Coronary artery (tissue), 2 donors: ENCODE measurements at regions not wholly inside any gene's neighbourhood (a gene's known extent, or its start where the extent isn't known, plus 50 kb on each side); places are given as distances from the start of the nearest gene placed in this dataset.

ENCODE experiments used
- DNase-seq: peaks from one replicate; pipeline ENCODE4 v3.0.0-alpha.2; 2017; ENCODE audit warnings: low spot score
- H3K27ac ChIP-seq, 2 donors: fragments of 200-600 bp; sonication (generic); one replicate each; pipeline ENCODE4 v1.5.1; 2016 to 2019
- H3K4me3 ChIP-seq: fragments of 200-600 bp; sonication (generic); 2 replicates; pipeline ENCODE4 v1.5.1; 2016; ENCODE audit warnings: mild to moderate bottlenecking, moderate library complexity
- TF ChIP-seq, protein P1 (sequence below): fragments of 200-600 bp; sonication (generic); IDR thresholded peaks from one replicate; pipeline ENCODE4 v1.5.1; 2019; ENCODE audit warnings: antibody characterized with exemption

DNA sequence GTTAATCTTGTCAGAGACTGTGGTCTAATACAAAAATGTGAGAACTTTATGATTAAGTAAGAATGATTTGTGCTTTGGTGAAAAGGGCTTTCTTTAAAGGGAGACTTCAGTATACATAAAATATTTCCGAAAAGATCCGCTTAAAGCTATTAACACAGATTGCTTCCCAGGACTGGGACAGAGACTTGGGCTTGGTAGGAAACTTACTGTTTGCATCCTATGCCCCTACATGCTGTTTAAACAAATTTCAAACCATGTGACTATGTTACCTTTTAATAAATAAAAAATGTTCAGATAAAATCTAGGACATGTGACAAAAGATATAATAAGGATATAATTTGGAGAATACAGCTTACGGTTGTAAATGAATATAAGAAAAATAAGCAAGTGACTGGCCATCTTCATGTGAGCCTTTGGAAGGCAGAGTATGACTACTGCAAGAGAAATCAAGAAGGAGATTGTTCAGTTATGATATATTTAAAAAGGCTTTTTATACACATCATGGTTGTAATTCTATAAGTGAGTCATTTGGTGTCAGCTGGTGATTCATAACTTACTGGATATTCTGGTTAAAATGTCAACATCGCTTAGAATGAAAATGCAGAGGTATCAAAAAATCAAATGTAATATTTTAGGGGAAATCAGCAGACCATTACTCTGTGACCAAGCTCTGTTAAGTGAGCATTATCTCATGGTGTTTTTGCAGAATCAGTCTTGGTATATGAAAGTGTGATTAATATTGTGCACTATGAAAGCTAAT, 234.7 kb upstream of the E2F7 start:
- DNase-seq: no peak
- TF ChIP-seq, protein P1, sequence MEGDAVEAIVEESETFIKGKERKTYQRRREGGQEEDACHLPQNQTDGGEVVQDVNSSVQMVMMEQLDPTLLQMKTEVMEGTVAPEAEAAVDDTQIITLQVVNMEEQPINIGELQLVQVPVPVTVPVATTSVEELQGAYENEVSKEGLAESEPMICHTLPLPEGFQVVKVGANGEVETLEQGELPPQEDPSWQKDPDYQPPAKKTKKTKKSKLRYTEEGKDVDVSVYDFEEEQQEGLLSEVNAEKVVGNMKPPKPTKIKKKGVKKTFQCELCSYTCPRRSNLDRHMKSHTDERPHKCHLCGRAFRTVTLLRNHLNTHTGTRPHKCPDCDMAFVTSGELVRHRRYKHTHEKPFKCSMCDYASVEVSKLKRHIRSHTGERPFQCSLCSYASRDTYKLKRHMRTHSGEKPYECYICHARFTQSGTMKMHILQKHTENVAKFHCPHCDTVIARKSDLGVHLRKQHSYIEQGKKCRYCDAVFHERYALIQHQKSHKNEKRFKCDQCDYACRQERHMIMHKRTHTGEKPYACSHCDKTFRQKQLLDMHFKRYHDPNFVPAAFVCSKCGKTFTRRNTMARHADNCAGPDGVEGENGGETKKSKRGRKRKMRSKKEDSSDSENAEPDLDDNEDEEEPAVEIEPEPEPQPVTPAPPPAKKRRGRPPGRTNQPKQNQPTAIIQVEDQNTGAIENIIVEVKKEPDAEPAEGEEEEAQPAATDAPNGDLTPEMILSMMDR: no peak
- no peak overlapping the region for H3K27ac ChIP-seq

DNA sequence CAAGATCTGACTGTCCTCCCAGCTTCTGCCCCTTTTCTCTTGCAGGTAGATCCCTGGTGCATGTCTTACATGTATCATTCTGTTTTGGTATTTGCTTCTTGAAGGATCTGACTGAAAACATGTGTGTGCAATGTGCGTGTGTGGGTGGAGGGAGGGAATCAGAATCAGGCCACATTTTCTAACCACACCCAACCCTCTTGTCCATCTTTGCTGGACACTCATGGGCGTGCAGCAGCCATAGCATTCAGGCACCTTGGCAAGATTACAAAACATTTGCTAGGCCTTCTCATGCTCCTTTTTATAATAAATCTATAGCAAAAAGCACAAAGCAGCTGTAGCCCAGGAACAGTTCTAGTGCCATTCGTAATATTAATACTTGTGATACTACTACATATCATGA, 233.6 kb upstream of the E2F7 start:
- TF ChIP-seq, protein P1: no peak
- no peak overlapping the region for H3K27ac ChIP-seq
- DNase-seq: no peak
- H3K4me3 ChIP-seq: no peak overlapping the region

More for the DNA sequence above, 234.7 kb upstream of the E2F7 start:
- H3K4me3 ChIP-seq: no peak overlapping the region

DNA sequence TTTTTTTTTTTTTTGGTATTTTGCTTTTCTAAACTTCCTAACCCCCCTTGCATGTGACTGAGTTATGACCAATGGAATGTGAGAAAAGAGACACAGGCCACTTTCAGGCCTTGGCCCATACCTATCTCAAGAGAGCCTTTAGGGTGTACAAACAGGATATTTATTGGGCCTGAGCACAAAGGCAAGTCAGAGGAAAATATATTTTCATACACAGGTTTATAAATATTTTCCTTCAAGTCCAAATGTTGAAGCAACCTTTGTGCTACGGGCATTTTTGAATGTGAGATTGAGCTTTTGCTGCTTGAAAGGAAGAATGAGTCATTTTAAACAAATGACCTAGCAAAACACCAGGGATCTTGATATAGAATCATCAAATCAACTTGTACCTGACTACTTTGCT, 228.6 kb upstream of the E2F7 start:
- no peak for DNase-seq
- Histone ChIP-seq H3K27ac (no peak overlapping the region), H3K4me3 (no peak overlapping the region)
- TF ChIP-seq, protein P1: no peak

DNA sequence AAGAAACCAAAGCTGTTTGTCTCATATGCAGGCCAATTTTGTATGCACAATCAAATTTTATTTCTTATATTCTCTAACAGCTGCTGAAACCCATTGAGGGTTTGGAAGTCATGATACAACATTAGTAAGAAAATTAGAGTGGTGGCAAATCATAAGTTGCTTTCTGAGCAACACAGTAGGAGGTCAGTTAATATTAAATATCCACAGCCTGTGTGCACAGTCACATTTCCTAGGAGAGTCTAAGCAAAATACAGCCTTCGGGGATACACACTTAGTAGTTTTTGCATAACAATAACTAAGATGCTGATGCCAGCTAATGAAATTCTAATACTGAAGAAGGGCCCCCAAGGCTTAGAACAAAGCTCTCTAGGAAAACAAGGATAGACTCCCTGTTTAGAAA, 209.6 kb upstream of the E2F7 start:
- H3K4me3 ChIP-seq: no peak overlapping the region
- TF ChIP-seq, protein P1: no peak
- no peak for DNase-seq
- no peak overlapping the region for H3K27ac ChIP-seq

DNA sequence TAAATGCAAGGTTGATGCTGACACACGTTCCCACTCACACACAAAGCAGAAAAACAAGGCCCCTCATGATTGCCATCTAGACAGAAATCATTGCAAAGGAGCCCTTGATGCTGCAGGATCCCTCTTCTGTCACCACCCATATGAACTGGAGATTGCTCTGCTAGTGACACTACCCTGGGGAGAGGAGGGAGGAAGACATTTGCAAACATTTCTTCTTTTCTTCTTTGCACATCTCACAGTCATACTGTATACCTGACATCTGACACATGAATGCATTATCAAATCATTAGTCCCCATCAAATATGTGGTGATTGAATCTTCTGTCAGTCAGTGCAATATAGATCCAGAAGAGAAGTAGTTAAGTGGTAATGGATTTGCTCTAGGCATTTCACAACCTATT, 208.5 kb upstream of the E2F7 start:
- TF ChIP-seq, protein P1: no peak
- no peak overlapping the region for H3K27ac ChIP-seq
- no peak overlapping the region for H3K4me3 ChIP-seq
- DNase-seq: no peak

DNA sequence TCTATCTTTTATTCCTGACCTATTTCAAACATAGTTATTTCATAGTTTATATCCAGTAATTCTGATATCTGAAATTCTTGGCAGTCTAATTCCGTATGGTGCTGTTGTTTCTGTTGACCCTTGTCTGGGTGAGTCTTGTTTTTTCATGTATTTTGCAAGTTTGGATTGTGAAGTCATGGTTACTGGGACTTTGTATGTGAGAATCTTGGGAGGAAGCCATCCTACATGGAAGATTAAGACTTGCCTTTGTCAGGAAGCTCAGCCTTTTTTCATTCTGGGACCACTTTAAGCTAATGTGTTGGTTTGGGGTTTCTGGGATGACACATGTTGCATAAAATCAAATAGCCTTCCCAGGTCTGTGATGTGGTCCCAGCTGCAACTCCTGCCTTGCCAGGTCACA, 191.6 kb upstream of the E2F7 start:
- Histone ChIP-seq H3K27ac (no peak overlapping the region), H3K4me3 (no peak overlapping the region)
- TF ChIP-seq, protein P1: no peak
- DNase-seq: no peak

DNA sequence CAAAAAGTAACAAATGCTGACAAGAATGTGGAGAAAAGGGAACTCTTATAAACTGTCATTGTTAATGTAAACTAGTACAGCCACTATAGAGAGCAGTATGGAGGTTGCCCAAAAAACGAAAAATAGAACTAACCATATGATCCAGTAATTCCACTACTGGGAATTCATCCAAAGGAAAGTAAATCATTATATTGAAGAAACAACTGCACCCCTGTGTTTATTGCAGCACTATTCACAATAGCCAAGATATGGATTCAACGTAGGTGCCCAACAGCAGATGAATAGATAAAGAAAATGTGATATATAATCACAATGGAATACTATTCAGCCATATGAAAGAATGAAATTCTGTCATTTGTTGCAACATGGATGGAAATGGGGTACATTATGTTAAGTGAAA, 188.0 kb upstream of the E2F7 start:
- no peak for DNase-seq
- no peak overlapping the region for H3K27ac ChIP-seq
- no peak overlapping the region for H3K4me3 ChIP-seq
- TF ChIP-seq, protein P1: no peak
